ENCODE measurements at regions not wholly inside any gene's neighbourhood (a gene's known extent, or its start where the extent isn't known, plus 50 kb on each side); places are given as distances from the start of the nearest gene placed in this dataset.

GRCh38 chr16:16904601-16905000 is 525.7 kb downstream of the NPIPA7 start:
- H2BK120ac ChIP-seq (ENCODE audit: low read depth, low read length) = no peak overlapping the region
- H3K18ac ChIP-seq (ENCODE audit: low read depth in 1 of 2, low read length in 2 of 2) = no peak overlapping the region
- no peaks in the 10 kb centered on the region for H3K4me1 ChIP-seq (ENCODE audit: control insufficient read depth, insufficient read depth, low read depth, low read length)
- H3K4ac ChIP-seq (ENCODE audit: low read depth in 1 of 2, low read length in 2 of 2) = no peak overlapping the region
- H3K27ac ChIP-seq (ENCODE audit: low read length, poor library complexity, severe bottlenecking) = no peak overlapping the region
- H2AK5ac ChIP-seq (ENCODE audit: low read length, severe bottlenecking) = no peak overlapping the region
- H3K36me3 ChIP-seq (ENCODE audit: control insufficient read depth in 1 of 2, insufficient read depth in 2 of 2, low read depth in 1 of 2, low read length in 2 of 2) = no peaks in the 10 kb centered on the region
- H3K14ac ChIP-seq (ENCODE audit: low read length in 2 of 2) = no peak overlapping the region
- no peak overlapping the region for H4K91ac ChIP-seq (ENCODE audit: low read length)
- H2BK15ac ChIP-seq (ENCODE audit: low read depth, poor library complexity, severe bottlenecking) = no peak overlapping the region
- H4K8ac ChIP-seq (ENCODE audit: low read length) = no peak overlapping the region
- no peak for DNase-seq
- no peak overlapping the region for H3K9ac ChIP-seq (ENCODE audit: low read length)
- H2BK5ac ChIP-seq (ENCODE audit: low read depth, low read length, poor library complexity, severe bottlenecking) = no peak overlapping the region
- H3K79me1 ChIP-seq (replicated peaks; ENCODE audit: low read length, poor library complexity, severe bottlenecking) = no peaks in the 10 kb centered on the region
- no peaks in the 10 kb centered on the region for H3K27me3 ChIP-seq (ENCODE audit: control insufficient read depth in 1 of 2, insufficient read depth in 1 of 2, low read length in 2 of 2)
- H3K9me3 ChIP-seq (ENCODE audit: control insufficient read depth, low read length) = peaks cover 12% of the 10 kb centered on the region
- H3K4me3 ChIP-seq (ENCODE audit: insufficient read depth in 1 of 2, low read depth in 1 of 2, low read length in 2 of 2) = no peak overlapping the region
- H2BK12ac ChIP-seq (ENCODE audit: low read length in 2 of 2) = no peak overlapping the region
- WGBS = no CpG with 5 or more reads among the region's 1 CpG
- H3K23ac ChIP-seq (ENCODE audit: low read length in 2 of 2) = no peak overlapping the region
- no peak overlapping the region for H2AFZ ChIP-seq (ENCODE audit: low read depth, low read length)
- no peak overlapping the region for H3K4me2 ChIP-seq (ENCODE audit: low read length, poor library complexity, severe bottlenecking)

GRCh38 chr16:16905850-16906249 is 526.9 kb downstream of the NPIPA7 start:
- H4K8ac ChIP-seq (ENCODE audit: low read length) = no peak overlapping the region
- no peaks in the 10 kb centered on the region for H3K36me3 ChIP-seq (ENCODE audit: control insufficient read depth in 1 of 2, insufficient read depth in 2 of 2, low read depth in 1 of 2, low read length in 2 of 2)
- no peak overlapping the region for H2BK15ac ChIP-seq (ENCODE audit: low read depth, poor library complexity, severe bottlenecking)
- no peak for DNase-seq
- no peak overlapping the region for H2BK12ac ChIP-seq (ENCODE audit: low read length in 2 of 2)
- no peak overlapping the region for H3K4me2 ChIP-seq (ENCODE audit: low read length, poor library complexity, severe bottlenecking)
- H3K18ac ChIP-seq (ENCODE audit: low read depth in 1 of 2, low read length in 2 of 2) = no peak overlapping the region
- no peak overlapping the region for H3K14ac ChIP-seq (ENCODE audit: low read length in 2 of 2)
- no peak overlapping the region for H3K27ac ChIP-seq (ENCODE audit: low read length, poor library complexity, severe bottlenecking)
- no peaks in the 10 kb centered on the region for H3K27me3 ChIP-seq (ENCODE audit: control insufficient read depth in 1 of 2, insufficient read depth in 1 of 2, low read length in 2 of 2)
- no peak overlapping the region for H2AK5ac ChIP-seq (ENCODE audit: low read length, severe bottlenecking)
- H3K79me1 ChIP-seq (replicated peaks; ENCODE audit: low read length, poor library complexity, severe bottlenecking) = no peaks in the 10 kb centered on the region
- no peaks in the 10 kb centered on the region for H3K4me1 ChIP-seq (ENCODE audit: control insufficient read depth, insufficient read depth, low read depth, low read length)
- no peak overlapping the region for H3K9ac ChIP-seq (ENCODE audit: low read length)
- peaks cover 12% of the 10 kb centered on the region for H3K9me3 ChIP-seq (ENCODE audit: control insufficient read depth, low read length)
- no peak overlapping the region for H3K4ac ChIP-seq (ENCODE audit: low read depth in 1 of 2, low read length in 2 of 2)
- 16% methylated on average over 2 of the region's 3 CpGs for WGBS
- H3K4me3 ChIP-seq (ENCODE audit: insufficient read depth in 1 of 2, low read depth in 1 of 2, low read length in 2 of 2) = no peak overlapping the region
- no peak overlapping the region for H2AFZ ChIP-seq (ENCODE audit: low read depth, low read length)
- H2BK5ac ChIP-seq (ENCODE audit: low read depth, low read length, poor library complexity, severe bottlenecking) = no peak overlapping the region
- no peak overlapping the region for H3K23ac ChIP-seq (ENCODE audit: low read length in 2 of 2)
- H4K91ac ChIP-seq (ENCODE audit: low read length) = no peak overlapping the region
- H2BK120ac ChIP-seq (ENCODE audit: low read depth, low read length) = no peak overlapping the region

GRCh38 chr16:16907089-16907488 is 528.1 kb downstream of the NPIPA7 start:
- no peak for DNase-seq

GRCh38 chr16:16908077-16908476 is 529.1 kb downstream of the NPIPA7 start:
- no peak overlapping the region for H3K23ac ChIP-seq (ENCODE audit: low read length in 2 of 2)
- no peaks in the 10 kb centered on the region for H3K27me3 ChIP-seq (ENCODE audit: control insufficient read depth in 1 of 2, insufficient read depth in 1 of 2, low read length in 2 of 2)
- no peak overlapping the region for H2AK5ac ChIP-seq (ENCODE audit: low read length, severe bottlenecking)
- no peak overlapping the region for H4K91ac ChIP-seq (ENCODE audit: low read length)
- no peak overlapping the region for H3K9ac ChIP-seq (ENCODE audit: low read length)
- no peak overlapping the region for H2BK15ac ChIP-seq (ENCODE audit: low read depth, poor library complexity, severe bottlenecking)
- no peaks in the 10 kb centered on the region for H3K36me3 ChIP-seq (ENCODE audit: control insufficient read depth in 1 of 2, insufficient read depth in 2 of 2, low read depth in 1 of 2, low read length in 2 of 2)
- H2AFZ ChIP-seq (ENCODE audit: low read depth, low read length) = no peak overlapping the region
- H2BK120ac ChIP-seq (ENCODE audit: low read depth, low read length) = no peak overlapping the region
- H2BK5ac ChIP-seq (ENCODE audit: low read depth, low read length, poor library complexity, severe bottlenecking) = no peak overlapping the region
- no peak overlapping the region for H3K27ac ChIP-seq (ENCODE audit: low read length, poor library complexity, severe bottlenecking)
- no peaks in the 10 kb centered on the region for H3K4me1 ChIP-seq (ENCODE audit: control insufficient read depth, insufficient read depth, low read depth, low read length)
- no peaks in the 10 kb centered on the region for H3K79me1 ChIP-seq (replicated peaks; ENCODE audit: low read length, poor library complexity, severe bottlenecking)
- 67% methylated on average over 5 of the region's 5 CpGs for WGBS
- H3K4me2 ChIP-seq (ENCODE audit: low read length, poor library complexity, severe bottlenecking) = no peak overlapping the region
- no peak overlapping the region for H2BK12ac ChIP-seq (ENCODE audit: low read length in 2 of 2)
- no peak for DNase-seq
- no peak overlapping the region for H3K4me3 ChIP-seq (ENCODE audit: insufficient read depth in 1 of 2, low read depth in 1 of 2, low read length in 2 of 2)
- H3K9me3 ChIP-seq (ENCODE audit: control insufficient read depth, low read length) = peaks cover 6% of the 10 kb centered on the region
- H3K4ac ChIP-seq (ENCODE audit: low read depth in 1 of 2, low read length in 2 of 2) = no peak overlapping the region
- no peak overlapping the region for H3K18ac ChIP-seq (ENCODE audit: low read depth in 1 of 2, low read length in 2 of 2)
- H3K14ac ChIP-seq (ENCODE audit: low read length in 2 of 2) = no peak overlapping the region
- no peak overlapping the region for H4K8ac ChIP-seq (ENCODE audit: low read length)

More at GRCh38 chr16:16907089-16907488, 528.1 kb downstream of the NPIPA7 start:
- no peak overlapping the region for H4K91ac ChIP-seq (ENCODE audit: low read length)
- no peak overlapping the region for H3K14ac ChIP-seq (ENCODE audit: low read length in 2 of 2)
- no peak overlapping the region for H2BK12ac ChIP-seq (ENCODE audit: low read length in 2 of 2)
- H3K18ac ChIP-seq (ENCODE audit: low read depth in 1 of 2, low read length in 2 of 2) = no peak overlapping the region
- H2BK15ac ChIP-seq (ENCODE audit: low read depth, poor library complexity, severe bottlenecking) = no peak overlapping the region
- no peak overlapping the region for H2BK5ac ChIP-seq (ENCODE audit: low read depth, low read length, poor library complexity, severe bottlenecking)
- H3K36me3 ChIP-seq (ENCODE audit: control insufficient read depth in 1 of 2, insufficient read depth in 2 of 2, low read depth in 1 of 2, low read length in 2 of 2) = no peaks in the 10 kb centered on the region
- H3K4me3 ChIP-seq (ENCODE audit: insufficient read depth in 1 of 2, low read depth in 1 of 2, low read length in 2 of 2) = no peak overlapping the region
- H3K23ac ChIP-seq (ENCODE audit: low read length in 2 of 2) = no peak overlapping the region
- no peaks in the 10 kb centered on the region for H3K27me3 ChIP-seq (ENCODE audit: control insufficient read depth in 1 of 2, insufficient read depth in 1 of 2, low read length in 2 of 2)
- H3K4ac ChIP-seq (ENCODE audit: low read depth in 1 of 2, low read length in 2 of 2) = no peak overlapping the region
- no peaks in the 10 kb centered on the region for H3K79me1 ChIP-seq (replicated peaks; ENCODE audit: low read length, poor library complexity, severe bottlenecking)
- H2AFZ ChIP-seq (ENCODE audit: low read depth, low read length) = no peak overlapping the region
- peaks cover 6% of the 10 kb centered on the region for H3K9me3 ChIP-seq (ENCODE audit: control insufficient read depth, low read length)
- H2AK5ac ChIP-seq (ENCODE audit: low read length, severe bottlenecking) = no peak overlapping the region
- H3K4me2 ChIP-seq (ENCODE audit: low read length, poor library complexity, severe bottlenecking) = no peak overlapping the region
- H4K8ac ChIP-seq (ENCODE audit: low read length) = no peak overlapping the region
- H3K9ac ChIP-seq (ENCODE audit: low read length) = no peak overlapping the region
- no peak overlapping the region for H2BK120ac ChIP-seq (ENCODE audit: low read depth, low read length)
- no peak overlapping the region for H3K27ac ChIP-seq (ENCODE audit: low read length, poor library complexity, severe bottlenecking)
- H3K4me1 ChIP-seq (ENCODE audit: control insufficient read depth, insufficient read depth, low read depth, low read length) = no peaks in the 10 kb centered on the region
